ENCODE measurements at regions not wholly inside any gene's neighbourhood (a gene's known extent, or its start where the extent isn't known, plus 50 kb on each side); places are given as distances from the start of the nearest gene placed in this dataset.

- DNase-seq (ENCODE audit: low spot score): no peak
Observed at GRCh38 chr2:160942476-160943142, 217.6 kb upstream of the TANK start.

- DNase-seq (ENCODE audit: low spot score): peak; percentile 28
Observed at GRCh38 chr2:160943414-160943813, 216.8 kb upstream of the TANK start.

- no peak for DNase-seq (ENCODE audit: low spot score)
Observed at GRCh38 chr2:160952464-160953254, 207.6 kb upstream of the TANK start.

- no peak for DNase-seq (ENCODE audit: low spot score)
Observed at GRCh38 chr2:160955578-160955977, 204.7 kb upstream of the TANK start.

- DNase-seq (ENCODE audit: low spot score): no peak
Observed at GRCh38 chr2:160956243-160956802, 203.9 kb upstream of the TANK start.

GRCh38 chr2:160963957-160964356 lies 196.3 kb upstream of the TANK start:
- DNase-seq (ENCODE audit: low spot score): no peak

GRCh38 chr2:160967523-160967922 lies 192.7 kb upstream of the TANK start:
- DNase-seq (ENCODE audit: low spot score): no peak

- DNase-seq (ENCODE audit: low spot score): no peak
Observed at GRCh38 chr2:160968183-160968582, 192.0 kb upstream of the TANK start.

GRCh38 chr2:160970052-160970965 lies 189.9 kb upstream of the TANK start:
- peak; percentile 66 for DNase-seq (ENCODE audit: low spot score)

GRCh38 chr2:160973991-160974390 lies 186.2 kb upstream of the TANK start:
- no peak for DNase-seq (ENCODE audit: low spot score)

- DNase-seq (ENCODE audit: low spot score): no peak
Observed at GRCh38 chr2:160974803-160975202, 185.4 kb upstream of the TANK start.

GRCh38 chr2:160976797-160977196 lies 183.4 kb upstream of the TANK start:
- DNase-seq (ENCODE audit: low spot score): no peak

GRCh38 chr2:160977376-160977775 lies 182.9 kb upstream of the TANK start:
- no peak for DNase-seq (ENCODE audit: low spot score)

GRCh38 chr2:160977854-160978253 lies 182.4 kb upstream of the TANK start:
- DNase-seq (ENCODE audit: low spot score): no peak

GRCh38 chr2:160984426-160985077 lies 175.7 kb upstream of the TANK start:
- DNase-seq (ENCODE audit: low spot score): no peak

- no peak for DNase-seq (ENCODE audit: low spot score)
Observed at GRCh38 chr2:160989778-160990177, 170.4 kb upstream of the TANK start.

- peak; percentile 85 for DNase-seq (ENCODE audit: low spot score)
Observed at GRCh38 chr2:160993654-160994061, 166.6 kb upstream of the TANK start.

- DNase-seq (ENCODE audit: low spot score): peak; percentile 81
Observed at GRCh38 chr2:160994141-160995002, 165.9 kb upstream of the TANK start.

- DNase-seq (ENCODE audit: low spot score): no peak
Observed at GRCh38 chr2:160996584-160996983, 163.6 kb upstream of the TANK start.

GRCh38 chr2:161004379-161004778 lies 155.8 kb upstream of the TANK start:
- DNase-seq (ENCODE audit: low spot score): no peak

Data from SK-N-DZ (cell line).